HL-60 (cell line): ENCODE measurements at regions not wholly inside any gene's neighbourhood (a gene's known extent, or its start where the extent isn't known, plus 50 kb on each side); places are given as distances from the start of the nearest gene placed in this dataset.
A peak's percentile ranks its signal among the peaks of the same experiment; 100 is the strongest.

Experiments
- DNase-seq, 2 experiments: peaks; one replicate each; pipeline ENCODE4 v3.0.0-alpha.2; 2010 to 2020; ENCODE audit warnings: low read depth in 1 of 2, low spot score in 1 of 2
- H3K27ac ChIP-seq: fragments of 250-450 bp; sonication (Bioruptor Pico); replicated peaks from 2 replicates; pipeline ENCODE4 v1.5.1; 2020; ENCODE audit warnings: mild to moderate bottlenecking, moderate library complexity
- H3K27me3 ChIP-seq: fragments of 250-450 bp; sonication (Bioruptor Pico); 2 replicates; pipeline ENCODE4 v1.5.1; 2021; ENCODE audit warnings: mild to moderate bottlenecking, moderate library complexity; ENCODE audit not compliant: insufficient read depth, poor library complexity, severe bottlenecking
- H3K4me3 ChIP-seq: replicated peaks from 2 replicates; pipeline ENCODE4 v1.5.1; 2011; ENCODE audit warnings: mild to moderate bottlenecking, control low read depth, low read length; ENCODE audit not compliant: insufficient read depth
- CTCF ChIP-seq: IDR thresholded peaks from one replicate; pipeline ENCODE4 v1.5.1; 2011; ENCODE audit warnings: low read length, control low read depth, inconsistent platforms; ENCODE audit not compliant: insufficient read depth
- GABPA ChIP-seq: IDR thresholded peaks from 2 replicates; pipeline ENCODE4 v1.6.1; 2012; ENCODE audit warnings: low read depth
- POLR2AphosphoS5 ChIP-seq: IDR thresholded peaks from 2 replicates; pipeline ENCODE4 v1.6.1; 2012; ENCODE audit warnings: low read depth
- REST ChIP-seq: IDR thresholded peaks from 2 replicates; pipeline ENCODE4 v1.6.1; 2012; ENCODE audit warnings: low read depth; ENCODE audit not compliant: insufficient replicate concordance
- SPI1 ChIP-seq: IDR thresholded peaks from 2 replicates; pipeline ENCODE4 v1.6.1; 2012; ENCODE audit warnings: low read depth, mild to moderate bottlenecking, borderline replicate concordance

- Histone ChIP-seq H3K27me3 (no peaks in the 10 kb centered on the region), H3K27ac (no peak overlapping the region), H3K4me3 (no peak overlapping the region)
- no peak for DNase-seq
- TF ChIP-seq CTCF (no peak), SPI1 (no peak)
Observed at GRCh38 chr6:126643352-126643751, 303.4 kb downstream of the CENPW start.

GRCh38 chr6:126650931-126651330, 311.0 kb downstream of the CENPW start:
- H3K4me3 ChIP-seq, result no peak overlapping the region
- no peaks in the 10 kb centered on the region for H3K27me3 ChIP-seq
- no peak overlapping the region for H3K27ac ChIP-seq
- no peak for DNase-seq
- no peak for TF ChIP-seq SPI1
- no peak for TF ChIP-seq CTCF
- TF ChIP-seq POLR2AphosphoS5, result no peak
- no peak for TF ChIP-seq REST
- no peak for TF ChIP-seq GABPA

GRCh38 chr6:126657561-126658175, 317.8 kb downstream of the CENPW start:
- peak in 1 of 2 experiments; percentile 15 for DNase-seq
- H3K4me3 ChIP-seq, result no peak overlapping the region
- H3K27me3 ChIP-seq, result no peaks in the 10 kb centered on the region
- H3K27ac ChIP-seq, result no peak overlapping the region
- no peak for TF ChIP-seq GABPA
- TF ChIP-seq CTCF, result peak; percentile 25
- no peak for TF ChIP-seq SPI1

- no peaks in the 10 kb centered on the region for H3K27me3 ChIP-seq
- DNase-seq, result no peak
- TF ChIP-seq GABPA (no peak), POLR2AphosphoS5 (no peak), REST (no peak), CTCF (no peak), SPI1 (no peak)
- no peak overlapping the region for H3K4me3 ChIP-seq
- no peak overlapping the region for H3K27ac ChIP-seq
Observed at GRCh38 chr6:126660376-126660775, 320.5 kb downstream of the CENPW start.
